WTC11 (cell line): ENCODE measurements at regions not wholly inside any gene's neighbourhood (a gene's known extent, or its start where the extent isn't known, plus 50 kb on each side); places are given as distances from the start of the nearest gene placed in this dataset.

Experiments used
- ATAC-seq: fragments of 200-7000 bp; cut with Tn5 transposase; 2 replicates; pipeline ENCODE4 v1.10.0; 2021; ENCODE audit warnings: mild to moderate bottlenecking, moderate library complexity
- CTCF ChIA-PET: fragments of 300-600 bp; sonication (Branson Sonifier 250); formaldehyde crosslinking; loops from one replicate; lab custom pipeline; 2021; ENCODE audit warnings: antibody characterized with exemption; lab: Charles Lee
- POLR2A ChIA-PET: fragments of 350-600 bp; sonication (Branson Sonifier 250); formaldehyde crosslinking; loops from one replicate; lab custom pipeline; 2021; ENCODE audit warnings: antibody characterized with exemption; lab: Charles Lee
- DNase-seq: peaks from one replicate; pipeline ENCODE4 v3.0.0; 2021; ENCODE audit warnings: low spot score
- H3K27ac Mint-ChIP-seq: 2 replicates; pipeline ENCODE4 v1.8.0; 2021; ENCODE audit warnings: mixed read lengths
- H3K27me3 Mint-ChIP-seq: 2 replicates; pipeline ENCODE4 v1.8.0; 2021; ENCODE audit warnings: low read depth, mild to moderate bottlenecking, moderate library complexity, mixed read lengths
- H3K36me3 Mint-ChIP-seq: 2 replicates; pipeline ENCODE4 v1.8.0; 2021; ENCODE audit warnings: mixed read lengths
- H3K4me1 Mint-ChIP-seq: 2 replicates; pipeline ENCODE4 v1.8.0; 2022; ENCODE audit warnings: mixed read lengths
- H3K4me3 Mint-ChIP-seq: 2 replicates; pipeline ENCODE4 v1.8.0; 2021; ENCODE audit warnings: mild to moderate bottlenecking, moderate library complexity, mixed read lengths
- H3K9me3 Mint-ChIP-seq: 2 replicates; pipeline ENCODE4 v1.8.0; 2021; ENCODE audit warnings: mixed read lengths
- ATF2 ChIP-seq: sonication (generic); formaldehyde crosslinking; IDR thresholded peaks from 2 replicates; pipeline ENCODE4 v1.8.1; 2022; ENCODE audit warnings: low read depth, missing genetic modification reagents, borderline replicate concordance
- ATF3 ChIP-seq: sonication (generic); formaldehyde crosslinking; conservative IDR thresholded peaks from 2 replicates; pipeline ENCODE4 v1.8.1; 2022; ENCODE audit warnings: mild to moderate bottlenecking, missing genetic modification reagents
- GABPB1 ChIP-seq: sonication (generic); formaldehyde crosslinking; IDR thresholded peaks from 2 replicates; pipeline ENCODE4 v1.8.1; 2023; ENCODE audit warnings: mild to moderate bottlenecking, missing genetic modification reagents
- GTF2I ChIP-seq: fragments of 250-450 bp; sonication (Bioruptor Pico); conservative IDR thresholded peaks from 2 replicates; pipeline ENCODE4 v1.4.0; 2021; ENCODE audit warnings: mild to moderate bottlenecking
- NFE2L1 ChIP-seq: sonication (generic); formaldehyde crosslinking; IDR thresholded peaks from 2 replicates; pipeline ENCODE4 v1.8.1; 2023; ENCODE audit warnings: missing genetic modification reagents
- NR2C2 ChIP-seq: sonication (generic); formaldehyde crosslinking; IDR thresholded peaks from 2 replicates; pipeline ENCODE4 v1.8.0; 2022; ENCODE audit warnings: mild to moderate bottlenecking, missing genetic modification reagents
- PREB ChIP-seq: sonication (generic); formaldehyde crosslinking; IDR thresholded peaks from 2 replicates; pipeline ENCODE4 v1.8.1; 2022; ENCODE audit warnings: mild to moderate bottlenecking, missing genetic modification reagents, moderate library complexity, borderline replicate concordance
- PRRX2 ChIP-seq: fragments of 250-450 bp; sonication (Bioruptor Pico); IDR thresholded peaks from 2 replicates; pipeline ENCODE4 v1.8.0; 2021; ENCODE audit warnings: mild to moderate bottlenecking
- TEAD1 ChIP-seq: sonication (generic); formaldehyde crosslinking; IDR thresholded peaks from 2 replicates; pipeline ENCODE4 v1.8.0; 2022; ENCODE audit warnings: mild to moderate bottlenecking, missing genetic modification reagents
- ZBTB21 ChIP-seq: sonication (generic); formaldehyde crosslinking; IDR thresholded peaks from 2 replicates; pipeline ENCODE4 v1.8.1; 2023; ENCODE audit warnings: mild to moderate bottlenecking, missing genetic modification reagents, borderline replicate concordance
- ZNF232 ChIP-seq: sonication (generic); formaldehyde crosslinking; IDR thresholded peaks from 2 replicates; pipeline ENCODE4 v1.8.0; 2022; ENCODE audit warnings: mild to moderate bottlenecking, missing genetic modification reagents
- TF ChIP-seq, protein P1 (sequence below): sonication (generic); formaldehyde crosslinking; IDR thresholded peaks from 2 replicates; pipeline ENCODE4 v1.8.0; 2023; ENCODE audit warnings: missing genetic modification reagents
- TF ChIP-seq, protein P2 (sequence below): sonication (generic); formaldehyde crosslinking; IDR thresholded peaks from 2 replicates; pipeline ENCODE4 v1.8.0; 2022; ENCODE audit warnings: mild to moderate bottlenecking, missing genetic modification reagents
- TF ChIP-seq, protein P3 (sequence below): sonication (generic); formaldehyde crosslinking; IDR thresholded peaks from 2 replicates; pipeline ENCODE4 v1.8.1; 2023; ENCODE audit warnings: mild to moderate bottlenecking, missing genetic modification reagents, borderline replicate concordance

DNA sequence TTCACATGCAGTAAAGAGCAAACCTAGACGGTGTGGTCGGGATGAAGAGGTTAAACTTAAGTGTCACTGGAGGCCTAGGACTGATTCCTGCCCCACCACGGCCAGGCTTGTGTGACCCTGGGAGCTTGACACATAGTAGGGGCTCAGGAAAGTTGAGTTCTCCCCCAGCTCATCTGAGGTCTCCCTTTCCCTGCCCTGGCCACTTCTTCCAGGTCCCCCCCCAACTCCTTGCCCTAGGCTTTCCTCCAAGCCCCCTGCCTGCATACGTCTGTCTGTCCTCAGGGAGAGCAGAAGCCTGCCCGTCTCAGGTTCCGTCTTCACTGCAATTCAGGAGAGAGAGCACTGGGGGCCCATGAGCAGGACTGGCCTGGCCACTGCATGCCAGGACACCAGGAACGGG lies 225.8 kb downstream of the PTPRU start:
- ChIA-PET POLR2A (no interaction called here), CTCF (no interaction called here)
- DNase-seq (no peak), ATAC-seq (no peak)
- TF ChIP-seq GTF2I (CRISPR knock-in tag) (no peak), ATF2 (CRISPR knock-in tag) (no peak)
- Mint-ChIP-seq H3K4me3 (no peak overlapping the region), H3K4me1 (peaks cover 10% of the 10 kb centered on the region), H3K9me3 (peaks cover 37% of the 10 kb centered on the region), H3K27me3 (no peaks in the 10 kb centered on the region; the same call in none of the 2 replicates), H3K27ac (0 out of 2 replicates have a peak overlapping the region, but pooled peaks have one; percentile 41), H3K36me3 (peaks cover 17% of the 10 kb centered on the region)

DNA sequence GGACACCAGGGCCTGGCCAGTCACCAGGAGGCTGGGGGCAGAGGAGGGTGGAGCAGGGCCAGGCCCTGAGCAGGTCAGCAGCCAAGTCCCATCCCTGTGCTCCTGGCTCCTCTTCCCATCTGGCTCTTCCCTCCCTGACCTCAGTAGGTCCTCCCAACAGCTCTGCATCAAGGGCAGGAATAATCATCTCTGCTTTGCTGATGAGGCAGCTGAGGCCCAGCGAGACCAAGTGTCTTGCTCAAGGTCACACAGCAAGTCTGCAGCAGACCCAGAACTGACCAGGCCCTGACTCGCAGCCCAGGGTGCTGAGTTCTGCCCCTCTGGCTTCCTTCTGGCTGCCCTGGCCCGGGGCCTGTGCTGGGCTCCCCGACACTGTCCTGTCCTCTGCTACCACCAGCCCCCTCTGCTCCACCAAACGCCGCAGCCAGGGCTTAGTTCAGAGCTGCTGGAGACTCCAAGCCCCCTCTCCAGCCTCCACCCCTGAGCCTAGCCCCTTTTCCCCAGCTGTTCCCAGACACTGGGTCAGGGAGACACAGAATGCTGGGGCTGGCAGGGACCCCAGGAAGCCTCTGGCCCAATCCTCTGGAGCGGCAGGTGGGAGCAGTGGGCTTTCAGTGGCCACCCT lies 224.9 kb downstream of the PTPRU start:
- no peak for DNase-seq
- peaks cover 37% of the 10 kb centered on the region for H3K9me3 Mint-ChIP-seq
- no peak overlapping the region for H3K27ac Mint-ChIP-seq
- no peak for TF ChIP-seq ZNF232 (CRISPR knock-in tag)
- TF ChIP-seq ATF3 (CRISPR knock-in tag) = no peak
- TF ChIP-seq, protein P1, sequence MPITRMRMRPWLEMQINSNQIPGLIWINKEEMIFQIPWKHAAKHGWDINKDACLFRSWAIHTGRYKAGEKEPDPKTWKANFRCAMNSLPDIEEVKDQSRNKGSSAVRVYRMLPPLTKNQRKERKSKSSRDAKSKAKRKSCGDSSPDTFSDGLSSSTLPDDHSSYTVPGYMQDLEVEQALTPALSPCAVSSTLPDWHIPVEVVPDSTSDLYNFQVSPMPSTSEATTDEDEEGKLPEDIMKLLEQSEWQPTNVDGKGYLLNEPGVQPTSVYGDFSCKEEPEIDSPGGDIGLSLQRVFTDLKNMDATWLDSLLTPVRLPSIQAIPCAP = no peak
- TF ChIP-seq, protein P2, sequence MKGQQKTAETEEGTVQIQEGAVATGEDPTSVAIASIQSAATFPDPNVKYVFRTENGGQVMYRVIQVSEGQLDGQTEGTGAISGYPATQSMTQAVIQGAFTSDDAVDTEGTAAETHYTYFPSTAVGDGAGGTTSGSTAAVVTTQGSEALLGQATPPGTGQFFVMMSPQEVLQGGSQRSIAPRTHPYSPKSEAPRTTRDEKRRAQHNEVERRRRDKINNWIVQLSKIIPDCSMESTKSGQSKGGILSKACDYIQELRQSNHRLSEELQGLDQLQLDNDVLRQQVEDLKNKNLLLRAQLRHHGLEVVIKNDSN (CRISPR knock-in tag) = no peak
- no peak for TF ChIP-seq NFE2L1 (CRISPR knock-in tag)
- TF ChIP-seq PREB = no peak
- TF ChIP-seq, protein P3, sequence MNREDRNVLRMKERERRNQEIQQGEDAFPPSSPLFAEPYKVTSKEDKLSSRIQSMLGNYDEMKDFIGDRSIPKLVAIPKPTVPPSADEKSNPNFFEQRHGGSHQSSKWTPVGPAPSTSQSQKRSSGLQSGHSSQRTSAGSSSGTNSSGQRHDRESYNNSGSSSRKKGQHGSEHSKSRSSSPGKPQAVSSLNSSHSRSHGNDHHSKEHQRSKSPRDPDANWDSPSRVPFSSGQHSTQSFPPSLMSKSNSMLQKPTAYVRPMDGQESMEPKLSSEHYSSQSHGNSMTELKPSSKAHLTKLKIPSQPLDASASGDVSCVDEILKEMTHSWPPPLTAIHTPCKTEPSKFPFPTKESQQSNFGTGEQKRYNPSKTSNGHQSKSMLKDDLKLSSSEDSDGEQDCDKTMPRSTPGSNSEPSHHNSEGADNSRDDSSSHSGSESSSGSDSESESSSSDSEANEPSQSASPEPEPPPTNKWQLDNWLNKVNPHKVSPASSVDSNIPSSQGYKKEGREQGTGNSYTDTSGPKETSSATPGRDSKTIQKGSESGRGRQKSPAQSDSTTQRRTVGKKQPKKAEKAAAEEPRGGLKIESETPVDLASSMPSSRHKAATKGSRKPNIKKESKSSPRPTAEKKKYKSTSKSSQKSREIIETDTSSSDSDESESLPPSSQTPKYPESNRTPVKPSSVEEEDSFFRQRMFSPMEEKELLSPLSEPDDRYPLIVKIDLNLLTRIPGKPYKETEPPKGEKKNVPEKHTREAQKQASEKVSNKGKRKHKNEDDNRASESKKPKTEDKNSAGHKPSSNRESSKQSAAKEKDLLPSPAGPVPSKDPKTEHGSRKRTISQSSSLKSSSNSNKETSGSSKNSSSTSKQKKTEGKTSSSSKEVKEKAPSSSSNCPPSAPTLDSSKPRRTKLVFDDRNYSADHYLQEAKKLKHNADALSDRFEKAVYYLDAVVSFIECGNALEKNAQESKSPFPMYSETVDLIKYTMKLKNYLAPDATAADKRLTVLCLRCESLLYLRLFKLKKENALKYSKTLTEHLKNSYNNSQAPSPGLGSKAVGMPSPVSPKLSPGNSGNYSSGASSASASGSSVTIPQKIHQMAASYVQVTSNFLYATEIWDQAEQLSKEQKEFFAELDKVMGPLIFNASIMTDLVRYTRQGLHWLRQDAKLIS (CRISPR knock-in tag) = no peak
- TF ChIP-seq TEAD1 (CRISPR knock-in tag) = no peak
- TF ChIP-seq, all 79 proteins: peak for 0
- Mint-ChIP-seq H3K27me3 (no peaks in the 10 kb centered on the region; the same call in none of the 2 replicates), H3K4me3 (no peak overlapping the region), H3K36me3 (peaks cover 16% of the 10 kb centered on the region), H3K4me1 (peaks cover 10% of the 10 kb centered on the region)
- ChIA-PET CTCF (no interaction called here), POLR2A (interaction anchor here (0.5 kb wide), 1 partner anchor 13 kb away, joined by 5 read pairs; no protein-coding TSS in a partner anchor)
- ATAC-seq = no peak

GRCh38 chr1:29460694-29461093 lies 224.4 kb downstream of the PTPRU start:
- H3K27me3 Mint-ChIP-seq = no peaks in the 10 kb centered on the region; the same call in 1 of the 2 replicates
- TF ChIP-seq ZBTB21 (CRISPR knock-in tag) (no peak), PRRX2 (CRISPR knock-in tag) (no peak), GABPB1 (CRISPR knock-in tag) (no peak), NR2C2 (CRISPR knock-in tag) (no peak)
- TF ChIP-seq, protein P2 (CRISPR knock-in tag) = no peak
- TF ChIP-seq, all 79 proteins: peak for 0
- POLR2A ChIA-PET = no interaction called here
- DNase-seq (no peak), ATAC-seq (no peak)
- H3K9me3 Mint-ChIP-seq = peaks cover 40% of the 10 kb centered on the region
- H3K27ac Mint-ChIP-seq = no peak overlapping the region
- CTCF ChIA-PET = no interaction called here
- peaks cover 16% of the 10 kb centered on the region for H3K36me3 Mint-ChIP-seq
- no peak overlapping the region for H3K4me3 Mint-ChIP-seq
- H3K4me1 Mint-ChIP-seq = peaks cover 10% of the 10 kb centered on the region
